HG03460 (cell line): ENCODE measurements at regions not wholly inside any gene's neighbourhood (a gene's known extent, or its start where the extent isn't known, plus 50 kb on each side); places are given as distances from the start of the nearest gene placed in this dataset.

ENCODE experiments used
- ATAC-seq: cut with Tn5 transposase; IDR thresholded peaks from one replicate; pipeline ENCODE4 v1.9.1; 2021; ENCODE audit not compliant: unreplicated experiment

DNA sequence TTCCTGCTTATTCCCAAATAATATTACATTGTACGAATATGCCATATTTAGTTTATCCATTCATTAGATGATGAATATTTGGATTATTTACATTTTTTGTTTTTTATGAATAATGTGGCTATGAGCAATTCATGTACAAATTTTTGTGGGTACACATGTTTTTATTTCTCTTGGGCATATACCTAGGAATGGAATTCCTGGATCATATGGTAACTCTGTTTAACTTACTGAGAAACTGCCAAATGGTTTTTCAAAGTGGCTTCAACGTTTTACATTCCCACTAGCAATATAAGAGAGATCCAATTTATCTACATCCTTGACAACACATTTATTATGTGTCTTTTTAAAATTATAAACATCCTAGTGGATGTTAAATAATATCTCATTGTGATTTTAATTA is 362.0 kb upstream of the TMCO5A start:
- no peak for ATAC-seq

DNA sequence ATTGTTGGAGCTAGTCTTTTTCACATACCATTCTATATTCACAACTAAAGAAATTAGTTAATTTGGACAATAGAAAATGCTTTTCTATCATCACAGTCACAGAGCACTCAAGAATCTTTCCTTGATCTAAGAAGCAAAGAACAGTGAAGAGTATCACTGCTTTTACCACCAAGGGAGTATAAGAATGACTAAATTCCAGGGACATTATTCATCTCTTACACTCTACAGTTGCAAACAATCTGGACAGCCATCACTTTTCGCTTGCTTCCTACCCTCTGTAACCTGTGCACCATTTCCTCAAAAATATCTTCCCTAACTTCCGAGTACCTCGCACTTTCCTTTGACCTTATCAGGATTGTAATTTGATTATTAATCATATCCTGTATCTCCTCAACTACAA is 359.5 kb upstream of the TMCO5A start:
- ATAC-seq: no peak

DNA sequence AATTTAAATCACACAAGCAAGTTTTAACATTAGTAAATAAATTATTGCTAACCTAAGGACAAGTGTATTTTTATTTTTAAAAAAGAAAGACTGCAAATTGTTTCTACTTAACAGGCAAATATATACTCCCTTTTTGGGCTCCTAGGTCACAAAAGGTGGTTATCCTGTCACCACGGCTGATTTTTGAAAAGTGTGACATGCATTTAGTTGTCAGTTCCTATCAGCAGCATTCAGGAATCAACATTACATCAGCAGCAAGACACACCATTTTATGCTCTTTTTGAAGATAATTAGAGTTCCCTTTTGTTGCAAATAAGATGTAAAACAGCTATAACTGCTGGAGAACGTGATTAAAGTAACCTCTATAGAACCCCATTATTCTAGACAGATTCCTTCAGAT is 357.5 kb upstream of the TMCO5A start:
- no peak for ATAC-seq

DNA sequence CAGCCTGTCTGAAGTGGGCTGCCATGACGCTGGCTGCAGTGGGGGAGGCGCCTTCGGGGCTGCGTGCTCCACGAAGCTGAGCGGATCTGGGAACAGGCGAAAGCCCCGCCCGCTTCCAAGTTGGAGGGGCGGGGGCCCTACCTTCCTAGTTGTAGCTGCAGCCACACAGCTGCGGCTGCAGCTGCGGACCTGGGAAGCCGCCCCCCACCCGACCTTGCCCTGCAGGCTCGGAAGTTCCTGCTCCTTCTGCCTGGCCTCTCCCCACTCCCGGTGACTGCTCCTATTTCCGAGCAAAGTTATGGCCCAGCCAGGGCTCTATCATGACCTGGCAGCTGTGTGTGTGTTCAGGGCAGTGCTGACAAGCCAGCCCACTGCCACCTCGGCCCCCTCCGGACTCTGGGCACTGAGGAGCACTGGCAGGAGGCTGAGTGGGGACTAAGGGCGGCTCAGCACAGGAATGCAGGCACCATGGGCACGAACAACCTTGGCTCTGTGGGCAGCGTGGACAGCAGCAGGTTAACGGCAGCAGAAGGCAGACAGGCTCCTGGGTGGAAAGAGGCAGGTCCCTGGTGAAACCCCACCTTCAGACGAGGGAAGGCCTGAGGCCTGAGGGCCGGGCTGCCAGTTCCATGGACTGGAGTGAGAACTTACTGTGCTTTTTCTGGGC is 352.4 kb upstream of the TMCO5A start:
- ATAC-seq: no peak

DNA sequence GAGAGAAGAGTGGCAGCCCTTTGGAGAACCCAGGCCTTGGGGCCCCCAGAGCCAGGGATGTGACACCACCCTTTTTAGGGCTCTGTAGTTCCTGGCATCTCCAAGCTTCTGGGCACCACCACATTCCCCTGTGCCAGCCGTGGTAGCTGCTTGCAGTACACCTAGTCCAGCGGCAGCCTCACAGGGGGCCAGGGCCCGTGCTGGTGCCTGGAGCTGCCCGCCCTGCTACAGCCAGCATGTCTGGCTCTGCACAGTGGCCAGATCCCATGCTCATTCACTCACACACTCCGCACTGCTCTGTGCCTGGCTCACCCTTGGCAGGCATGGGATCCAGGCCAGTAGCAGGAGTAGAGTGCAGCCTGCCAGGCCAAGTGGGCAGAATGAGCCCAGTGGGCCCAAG is 351.6 kb upstream of the TMCO5A start:
- ATAC-seq: no peak

DNA sequence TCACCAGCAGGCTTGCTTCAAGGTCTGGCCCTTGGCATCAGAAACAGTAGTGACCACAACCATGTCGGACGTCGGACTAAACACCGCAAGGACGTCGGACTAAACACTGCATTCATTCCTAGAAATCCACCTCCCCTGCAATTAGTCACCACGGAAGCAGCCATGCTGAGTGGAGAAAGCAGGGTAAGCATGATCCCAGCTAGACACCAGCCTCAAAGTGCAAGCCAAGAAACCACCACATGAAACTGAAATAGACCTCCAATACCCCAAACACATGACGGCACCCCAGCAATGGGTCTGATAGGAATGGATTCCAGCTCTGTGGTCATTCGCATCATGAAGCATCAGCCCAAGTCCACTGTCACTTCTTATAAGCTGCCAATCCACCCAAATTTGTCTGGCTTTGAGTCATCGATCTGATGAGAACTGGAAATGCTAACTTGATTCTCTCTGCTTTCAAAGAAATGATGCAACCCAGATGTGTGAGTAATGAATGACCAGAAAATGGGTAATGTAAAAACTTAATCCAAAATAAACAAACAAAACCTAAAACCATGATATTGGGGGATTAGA is 348.3 kb upstream of the TMCO5A start:
- no peak for ATAC-seq

DNA sequence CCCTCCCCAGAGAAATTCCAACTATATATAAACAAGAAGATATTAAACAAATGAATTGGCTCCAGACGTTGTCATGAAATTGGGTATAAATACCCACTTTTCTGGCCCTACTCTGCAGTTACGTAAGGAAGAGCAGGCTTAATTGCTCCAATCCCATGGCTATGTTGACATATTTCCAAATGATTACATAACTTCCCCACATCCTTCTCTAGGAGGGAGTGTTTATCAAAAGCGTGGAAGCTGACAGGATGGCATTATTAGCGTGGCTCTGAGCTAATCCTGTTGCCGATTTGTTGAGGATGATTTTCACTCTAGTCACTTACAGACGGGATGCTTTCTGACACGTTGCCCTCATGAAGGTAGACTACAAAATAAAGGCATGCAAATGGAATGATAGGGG is 347.5 kb upstream of the TMCO5A start:
- no peak for ATAC-seq

DNA sequence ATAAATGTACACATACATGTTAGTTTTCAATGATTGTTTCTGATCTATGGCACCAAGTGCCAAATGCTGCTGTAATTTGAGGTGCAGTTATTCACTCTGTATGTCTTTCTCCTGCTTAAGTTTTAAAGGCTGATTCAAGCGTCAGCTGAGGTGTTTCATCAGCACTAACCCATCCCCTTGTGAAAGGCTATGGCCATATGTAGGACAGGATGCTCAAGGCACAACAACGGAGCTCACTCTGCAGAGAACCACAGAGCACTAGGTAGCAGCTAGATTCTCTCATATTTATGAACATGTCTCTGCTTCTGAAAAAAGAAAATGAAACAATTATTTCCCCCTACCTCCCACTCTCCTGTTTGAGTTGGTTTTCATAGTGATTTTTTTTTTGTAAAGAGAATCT is 340.0 kb upstream of the TMCO5A start:
- no peak for ATAC-seq

DNA sequence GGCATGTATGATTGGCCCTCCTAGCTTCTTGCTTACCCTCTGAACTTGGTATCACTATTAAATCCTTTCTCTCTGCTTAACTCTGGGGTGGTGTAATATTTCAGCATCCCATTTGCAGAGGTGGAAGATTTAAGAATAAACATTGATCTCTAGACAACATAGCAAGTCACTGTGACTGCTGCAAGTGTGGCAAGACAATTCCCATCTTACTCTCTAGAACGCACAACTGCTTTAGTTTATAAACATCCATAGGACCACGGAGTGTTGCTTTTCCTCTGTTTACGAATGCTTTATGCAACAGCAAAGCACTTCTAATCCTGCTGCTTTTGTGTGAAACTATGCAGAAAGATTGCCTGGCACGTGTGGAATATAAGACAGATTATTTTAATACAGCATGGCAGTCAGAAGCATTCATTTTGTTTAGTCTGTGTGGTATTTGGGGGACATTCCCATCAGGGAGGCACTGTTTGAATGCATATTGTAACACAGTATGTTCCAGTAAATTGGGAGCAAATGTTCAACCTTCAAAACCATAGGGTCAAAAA is 338.9 kb upstream of the TMCO5A start:
- no peak for ATAC-seq

DNA sequence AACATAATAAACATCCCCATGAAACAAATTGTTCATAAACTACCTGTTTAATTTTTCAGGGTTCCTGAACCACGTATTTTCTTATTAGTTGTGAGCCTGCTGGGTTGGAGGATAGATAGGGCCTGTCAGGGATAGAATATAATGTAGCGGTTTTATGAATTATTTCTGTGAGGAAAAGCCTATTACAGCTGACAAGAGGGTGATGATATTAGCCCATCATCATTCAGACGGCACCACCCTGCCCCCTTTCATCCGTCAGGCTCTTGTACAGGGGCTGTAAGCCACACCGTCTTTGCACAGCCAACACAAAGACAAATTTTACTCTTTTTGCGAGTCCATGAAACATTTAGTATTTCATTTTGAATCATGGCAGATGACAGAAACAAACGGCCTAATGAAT is 335.3 kb upstream of the TMCO5A start:
- no peak for ATAC-seq

DNA sequence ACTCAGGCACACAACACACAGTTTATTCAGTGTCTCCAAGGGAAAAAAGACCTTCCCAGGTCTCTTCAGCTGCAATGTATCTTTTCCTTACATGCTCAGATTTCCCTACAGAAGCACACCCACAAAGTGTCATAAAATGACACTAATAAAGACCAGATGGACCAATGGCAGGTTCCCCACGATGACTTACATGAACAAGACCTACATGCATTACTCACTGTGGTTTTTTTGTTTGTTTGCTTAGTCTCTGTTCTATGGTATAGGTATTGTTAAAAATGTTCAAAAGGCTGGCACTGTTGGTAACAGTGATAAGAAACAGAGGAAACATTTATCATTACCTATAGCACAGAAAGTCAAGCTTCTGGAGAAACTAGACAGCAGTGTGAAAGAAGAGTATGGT is 318.2 kb upstream of the TMCO5A start:
- ATAC-seq: no peak

DNA sequence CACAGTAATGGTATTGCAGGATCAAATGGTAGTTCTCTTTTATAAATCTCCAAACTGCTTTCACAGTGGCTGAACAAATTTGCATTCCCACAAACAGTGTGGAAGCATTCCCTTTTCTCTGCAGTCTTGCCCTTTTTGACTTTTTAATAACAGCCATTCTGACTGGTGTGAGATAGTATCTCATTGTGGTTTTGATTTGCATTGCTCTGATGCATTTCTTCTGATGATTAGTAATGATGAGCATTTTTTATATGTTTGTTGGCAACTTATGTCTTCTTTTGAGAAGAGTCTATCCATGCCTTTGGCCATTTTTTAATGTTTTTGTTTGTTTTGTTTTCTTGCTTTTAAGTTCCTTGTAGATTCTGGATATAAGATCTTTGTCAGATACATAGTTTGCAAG is 316.1 kb upstream of the TMCO5A start:
- no peak for ATAC-seq

DNA sequence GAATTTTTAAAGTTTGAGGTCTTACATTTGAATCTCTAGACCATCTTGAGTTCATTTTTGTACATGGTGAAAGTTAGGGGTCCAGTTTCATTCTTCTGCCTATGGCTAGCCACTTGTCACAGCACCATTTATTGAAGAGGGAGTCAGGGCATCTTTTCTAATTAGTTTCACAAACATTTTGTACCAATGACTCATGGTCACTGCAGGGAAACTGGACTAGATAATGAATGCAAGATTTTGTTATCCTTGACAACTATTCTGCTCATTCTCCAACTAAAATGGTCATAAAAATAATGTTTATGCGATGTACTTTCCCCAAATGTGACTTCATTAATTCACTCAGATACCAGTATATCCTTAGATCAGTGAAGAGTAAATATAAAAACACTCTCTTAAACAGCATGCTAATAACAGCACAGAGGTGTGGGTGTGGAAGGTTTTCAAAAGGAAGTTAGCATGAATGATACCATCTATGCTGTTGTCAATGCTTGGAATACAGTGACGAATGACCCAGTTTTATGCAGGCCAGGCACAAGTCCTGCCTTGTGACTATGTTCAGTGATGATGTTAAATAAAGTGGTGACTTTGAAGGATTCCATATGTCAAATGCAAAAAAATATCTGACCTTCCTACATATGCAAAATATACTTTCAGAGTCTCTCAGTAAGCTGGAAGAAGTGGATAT is 314.9 kb upstream of the TMCO5A start:
- ATAC-seq: no peak

DNA sequence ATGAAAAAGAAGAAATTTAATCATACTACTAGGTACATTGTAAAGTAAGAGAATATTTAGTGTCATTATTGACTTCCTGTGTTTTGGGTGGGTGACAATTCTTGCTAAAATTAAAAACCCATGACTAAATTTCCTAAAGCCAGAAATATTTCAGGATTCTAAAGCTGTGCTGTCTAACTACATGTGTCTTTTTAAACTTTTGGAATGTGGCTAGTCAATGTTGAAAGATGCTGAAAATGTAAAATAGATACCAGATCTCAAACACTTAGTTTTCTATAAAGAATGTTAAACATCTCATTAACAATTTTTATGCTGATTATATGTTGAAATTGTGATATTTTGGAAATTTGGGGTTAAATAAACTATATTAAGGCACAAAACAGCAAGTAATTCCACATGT is 308.9 kb upstream of the TMCO5A start:
- ATAC-seq: no peak

DNA sequence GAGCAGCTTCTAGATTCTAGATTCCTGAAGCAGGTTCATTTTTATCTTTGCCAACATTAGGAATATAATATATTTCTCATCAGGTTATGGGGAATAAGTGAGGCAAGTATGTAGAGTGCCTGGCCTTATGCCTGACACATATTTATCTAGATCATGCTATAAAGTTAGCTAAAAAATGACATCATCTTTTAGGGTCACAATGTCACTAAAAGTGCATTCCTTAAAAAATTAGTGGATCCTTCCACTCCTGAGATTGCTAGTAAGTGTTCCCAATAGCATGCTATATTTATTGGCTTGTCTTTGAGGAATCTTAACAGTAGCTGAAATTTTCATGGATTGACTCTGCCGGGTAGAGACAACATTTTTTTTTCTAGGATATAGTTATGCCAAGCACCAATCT is 305.9 kb upstream of the TMCO5A start:
- no peak for ATAC-seq

DNA sequence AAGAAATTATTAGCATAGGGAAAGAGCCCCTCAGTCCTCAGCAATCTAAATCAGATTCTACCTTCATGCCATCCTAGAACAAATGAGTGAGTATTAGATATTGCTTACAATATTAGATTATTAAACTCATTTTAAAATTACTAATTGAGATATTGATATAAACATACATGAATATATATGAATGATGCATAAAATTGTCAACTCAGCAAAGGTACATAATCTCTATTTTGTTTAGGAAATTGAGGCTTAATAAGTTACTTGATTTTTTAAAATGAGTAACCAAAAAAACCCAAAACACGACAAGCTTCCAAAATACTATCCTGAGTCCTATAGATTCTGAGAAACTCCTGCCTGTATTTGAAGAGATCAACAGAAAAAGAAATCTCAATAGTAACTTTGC is 297.7 kb upstream of the TMCO5A start:
- ATAC-seq: no peak

DNA sequence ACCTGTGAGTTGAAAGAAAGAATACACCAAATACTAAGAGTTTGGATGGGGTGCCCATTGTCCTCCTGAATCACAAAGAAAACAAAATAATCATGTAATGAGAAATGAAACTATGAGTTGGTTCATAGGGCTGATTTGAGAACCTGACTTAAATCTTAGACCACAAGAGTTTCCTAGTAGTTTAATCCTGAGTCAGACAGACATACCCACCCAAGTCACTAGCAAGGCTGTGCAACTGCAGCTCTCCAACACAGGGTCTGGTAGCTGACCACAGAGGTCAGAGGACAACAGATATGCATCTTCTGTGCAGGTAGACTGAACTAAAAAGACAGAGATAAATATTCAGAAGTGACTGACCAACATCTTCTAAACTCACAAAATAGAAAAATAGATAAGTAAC is 296.3 kb upstream of the TMCO5A start:
- no peak for ATAC-seq

DNA sequence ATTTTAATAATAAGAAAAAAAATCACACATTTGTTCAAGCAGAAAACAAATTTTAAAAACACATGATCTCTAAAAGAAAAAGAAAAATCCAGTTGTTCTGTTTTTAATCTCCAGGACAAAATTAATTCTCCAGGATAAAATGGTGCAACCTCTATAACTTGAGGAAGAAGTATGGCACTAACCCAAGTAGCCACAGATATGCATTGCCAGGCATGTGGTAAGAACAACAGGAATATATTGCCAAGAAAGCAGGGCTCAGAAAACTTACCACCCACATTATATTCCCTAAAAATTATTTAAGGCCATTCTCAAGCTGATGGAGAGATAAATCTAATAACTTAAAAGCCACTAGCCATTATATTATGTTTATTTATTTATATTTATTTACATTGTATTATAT is 295.7 kb upstream of the TMCO5A start:
- no peak for ATAC-seq

DNA sequence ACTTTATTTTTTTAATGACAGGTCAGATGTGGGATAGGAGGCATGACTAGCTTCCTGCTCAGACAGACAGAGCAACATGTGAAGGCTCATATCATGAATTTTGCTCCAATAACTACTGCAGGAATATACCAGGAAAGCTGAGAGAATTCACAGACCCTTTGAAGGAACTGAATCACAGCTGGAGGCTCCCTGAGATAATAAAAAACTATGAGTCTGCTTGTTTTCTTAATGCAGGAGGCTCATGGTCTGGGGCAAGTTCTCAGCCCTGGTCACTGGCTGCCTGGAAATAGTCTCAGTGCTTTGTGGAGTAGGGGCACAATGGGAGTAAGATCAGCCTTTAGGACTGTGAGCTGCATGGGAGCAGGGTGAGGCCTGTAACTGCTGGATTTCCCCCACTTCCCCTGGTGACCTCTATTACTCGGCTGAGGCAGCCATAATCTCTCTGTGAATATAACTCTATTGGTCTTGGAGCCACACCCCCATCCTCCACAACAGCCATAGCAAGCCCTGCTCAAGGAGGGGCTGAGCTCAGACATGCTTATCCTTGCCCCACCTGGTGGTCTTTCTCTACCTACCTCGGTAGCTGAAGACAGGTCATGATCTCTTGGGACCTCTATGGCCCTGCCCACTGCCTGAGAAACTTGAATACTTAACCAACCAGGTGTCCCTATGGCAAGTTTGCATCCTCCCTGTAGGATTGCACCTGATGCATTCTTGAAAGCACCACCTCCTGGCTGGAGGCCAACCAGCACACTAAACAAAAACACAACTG is 281.6 kb upstream of the TMCO5A start:
- no peak for ATAC-seq

DNA sequence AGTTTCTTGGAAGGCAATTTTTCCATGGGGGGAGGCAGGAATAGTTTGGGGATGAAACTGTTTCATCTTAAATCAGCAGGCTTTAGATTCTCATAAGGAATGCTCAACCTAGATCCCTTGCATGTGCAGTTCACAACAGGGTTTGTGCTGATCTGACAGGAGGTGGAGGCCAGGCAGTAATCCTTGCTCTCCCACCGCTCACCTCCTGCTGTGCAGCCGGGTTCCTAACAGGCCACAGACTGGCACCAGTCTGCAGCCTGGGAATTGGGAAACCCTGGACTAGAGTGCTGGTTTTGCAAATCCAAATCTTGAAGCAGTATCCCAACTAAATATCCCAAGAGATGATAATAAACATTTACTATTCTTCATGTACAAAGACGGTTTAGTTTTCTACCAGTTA is 256.3 kb upstream of the TMCO5A start:
- no peak for ATAC-seq

DNA sequence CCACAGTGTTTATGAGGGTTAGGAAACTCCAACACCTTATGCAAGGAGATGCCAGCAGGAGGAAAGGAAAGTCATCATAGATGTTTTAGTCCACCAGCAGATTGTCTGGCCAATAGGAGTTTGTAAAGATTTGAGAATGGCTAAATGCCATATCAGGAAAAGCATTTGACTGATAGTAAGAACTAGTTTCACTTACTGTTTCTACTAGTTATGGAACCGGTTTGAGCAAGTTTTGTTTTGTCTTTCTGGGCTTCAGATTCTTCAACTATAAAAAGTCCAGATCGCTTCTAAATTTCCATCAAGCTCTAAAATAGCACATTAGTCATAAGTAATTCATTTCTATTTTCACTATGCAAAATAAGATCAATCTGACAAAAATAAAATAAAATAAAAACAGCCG is 254.8 kb upstream of the TMCO5A start:
- no peak for ATAC-seq

DNA sequence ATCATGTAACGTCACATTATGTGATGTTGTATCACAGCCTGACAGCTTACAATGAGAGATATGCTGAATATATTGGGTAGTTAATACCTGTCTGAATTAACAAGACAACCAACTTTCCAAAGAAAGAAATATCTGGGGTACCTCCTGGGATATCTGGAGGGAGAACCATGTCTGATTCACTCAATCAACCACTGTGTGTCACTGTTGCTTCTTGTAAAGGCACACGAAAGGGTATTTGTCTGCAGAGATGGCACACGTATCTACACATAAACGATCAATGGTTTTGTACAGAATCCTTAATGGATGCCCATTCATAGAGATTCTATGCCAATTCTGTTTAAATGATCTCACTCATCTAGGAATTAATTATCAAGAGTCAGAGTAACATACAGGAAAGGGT is 252.1 kb upstream of the TMCO5A start:
- ATAC-seq: no peak
